ENCODE measurements at regions not wholly inside any gene's neighbourhood (a gene's known extent, or its start where the extent isn't known, plus 50 kb on each side); places are given as distances from the start of the nearest gene placed in this dataset.

GRCh38 chr11:33520112-33520511, 180.5 kb downstream of the C11orf91 start:
- no peak for DNase-seq

- DNase-seq, result no peak
Measured at GRCh38 chr11:33515347-33515746, 185.3 kb downstream of the C11orf91 start.

GRCh38 chr11:33514079-33514925, 186.3 kb downstream of the C11orf91 start:
- DNase-seq, result no peak

GRCh38 chr11:33509632-33510031, 191.0 kb downstream of the C11orf91 start:
- DNase-seq, result no peak

- DNase-seq, result no peak
Measured at GRCh38 chr11:33507967-33508366, 192.7 kb downstream of the C11orf91 start.

- DNase-seq, result no peak
Measured at GRCh38 chr11:33507356-33507755, 193.3 kb downstream of the C11orf91 start.

- no peak for DNase-seq
Measured at GRCh38 chr11:33505093-33505492, 195.5 kb downstream of the C11orf91 start.

- no peak for DNase-seq
Measured at GRCh38 chr11:33500861-33501479, 199.7 kb downstream of the C11orf91 start.

- no peak for DNase-seq
Measured at GRCh38 chr11:33500332-33500731, 200.3 kb downstream of the C11orf91 start.

GRCh38 chr11:33492596-33492995, 208.0 kb downstream of the C11orf91 start:
- DNase-seq, result no peak

- DNase-seq, result no peak
Measured at GRCh38 chr11:33490842-33491370, 209.7 kb downstream of the C11orf91 start.

- no peak for DNase-seq
Measured at GRCh38 chr11:33488971-33489370, 211.7 kb downstream of the C11orf91 start.

- no peak for DNase-seq
Measured at GRCh38 chr11:33480626-33481025, 220.0 kb downstream of the C11orf91 start.

GRCh38 chr11:33479231-33479630, 221.4 kb downstream of the C11orf91 start:
- DNase-seq, result no peak

- DNase-seq, result no peak
Measured at GRCh38 chr11:33478111-33478573, 221.0 kb downstream of the HIPK3 start.

- no peak for DNase-seq
Measured at GRCh38 chr11:33476945-33477606, 219.9 kb downstream of the HIPK3 start.

- DNase-seq, result no peak
Measured at GRCh38 chr11:33475993-33476392, 218.8 kb downstream of the HIPK3 start.

GRCh38 chr11:33474866-33475265, 217.7 kb downstream of the HIPK3 start:
- DNase-seq, result no peak

- DNase-seq, result no peak
Measured at GRCh38 chr11:33471541-33471940, 214.4 kb downstream of the HIPK3 start.

- no peak for DNase-seq
Measured at GRCh38 chr11:33467966-33468365, 210.8 kb downstream of the HIPK3 start.

- DNase-seq, result no peak
Measured at GRCh38 chr11:33463059-33463458, 205.9 kb downstream of the HIPK3 start.

GRCh38 chr11:33461369-33462125, 204.4 kb downstream of the HIPK3 start:
- DNase-seq, result no peak

- DNase-seq, result no peak
Measured at GRCh38 chr11:33457948-33458347, 200.8 kb downstream of the HIPK3 start.
